ENCODE measurements at regions not wholly inside any gene's neighbourhood (a gene's known extent, or its start where the extent isn't known, plus 50 kb on each side); places are given as distances from the start of the nearest gene placed in this dataset.

- TF ChIP-seq ESRRA (IDR thresholded peaks at IDR 0.05; ENCODE audit: borderline replicate concordance, low read depth) = no peak
- peak; percentile 39; the same call in 1 of the 2 replicates for TF ChIP-seq NR2C1 (IDR thresholded peaks at IDR 0.05)
- no peak for TF ChIP-seq NR2C1 (tag; IDR thresholded peaks at IDR 0.05)
- 0 out of 4 replicates have a peak, but pooled peaks of 1 of the 2 experiments have one; percentile 50 for TF ChIP-seq HDAC1 (IDR thresholded peaks at IDR 0.05)
- no peak for TF ChIP-seq ZNF696 (CRISPR knock-in tag; conservative IDR thresholded peaks at IDR 0.05)
- TF ChIP-seq, protein P1, sequence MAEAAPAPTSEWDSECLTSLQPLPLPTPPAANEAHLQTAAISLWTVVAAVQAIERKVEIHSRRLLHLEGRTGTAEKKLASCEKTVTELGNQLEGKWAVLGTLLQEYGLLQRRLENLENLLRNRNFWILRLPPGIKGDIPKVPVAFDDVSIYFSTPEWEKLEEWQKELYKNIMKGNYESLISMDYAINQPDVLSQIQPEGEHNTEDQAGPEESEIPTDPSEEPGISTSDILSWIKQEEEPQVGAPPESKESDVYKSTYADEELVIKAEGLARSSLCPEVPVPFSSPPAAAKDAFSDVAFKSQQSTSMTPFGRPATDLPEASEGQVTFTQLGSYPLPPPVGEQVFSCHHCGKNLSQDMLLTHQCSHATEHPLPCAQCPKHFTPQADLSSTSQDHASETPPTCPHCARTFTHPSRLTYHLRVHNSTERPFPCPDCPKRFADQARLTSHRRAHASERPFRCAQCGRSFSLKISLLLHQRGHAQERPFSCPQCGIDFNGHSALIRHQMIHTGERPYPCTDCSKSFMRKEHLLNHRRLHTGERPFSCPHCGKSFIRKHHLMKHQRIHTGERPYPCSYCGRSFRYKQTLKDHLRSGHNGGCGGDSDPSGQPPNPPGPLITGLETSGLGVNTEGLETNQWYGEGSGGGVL (CRISPR knock-in tag; IDR thresholded peaks at IDR 0.05) = no peak
- 0 out of 2 replicates have a peak, but pooled peaks have one; percentile 15 for TF ChIP-seq DMBX1 (CRISPR knock-in tag; IDR thresholded peaks at IDR 0.05; ENCODE audit: borderline replicate concordance)
- TF ChIP-seq HNRNPL (IDR thresholded peaks at IDR 0.05; ENCODE audit: low read depth, low read length) = 0 out of 2 replicates have a peak, but pooled peaks have one; percentile 29
- TF ChIP-seq RCOR1 (IDR thresholded peaks at IDR 0.05; ENCODE audit: borderline replicate concordance in 1 of 2, low read depth in 2 of 2, low read length in 2 of 2) = peak in 1 of 2 experiments; percentile 49; a peak in 2 of 4 replicates
- peak; percentile 71; the same call in 1 of the 2 replicates for TF ChIP-seq ZNF592 (IDR thresholded peaks at IDR 0.05)
- peak; percentile 69 for TF ChIP-seq TEAD4 (IDR thresholded peaks at IDR 0.05; ENCODE audit: low read length)
- TF ChIP-seq TEAD4 (CRISPR knock-in tag; IDR thresholded peaks at IDR 0.05; ENCODE audit: borderline replicate concordance) = no peak
- peak; percentile 73 for TF ChIP-seq MBD2 (IDR thresholded peaks at IDR 0.05; ENCODE audit: borderline replicate concordance, low read depth)
- no peak for TF ChIP-seq ZNF780A (CRISPR knock-in tag; IDR thresholded peaks at IDR 0.05)
- peak; percentile 28; the same call in 1 of the 2 replicates for TF ChIP-seq POLR2H (tag; IDR thresholded peaks at IDR 0.05; ENCODE audit: low read depth)
- TF ChIP-seq TRIM24 (IDR thresholded peaks at IDR 0.05) = peak in 1 of 2 experiments; percentile 79; a peak in 2 of 4 replicates
- TF ChIP-seq CCNT2 (IDR thresholded peaks at IDR 0.05; ENCODE audit: borderline replicate concordance, extremely low read depth, insufficient read length, low read depth, low read length) = peak; percentile 74
- peak; percentile 58 for TF ChIP-seq PML (IDR thresholded peaks at IDR 0.05; ENCODE audit: low read length)
- TF ChIP-seq ZNF584 (CRISPR knock-in tag; IDR thresholded peaks at IDR 0.05; ENCODE audit: low read depth) = 0 out of 2 replicates have a peak, but pooled peaks have one; percentile 42
- TF ChIP-seq FOSL1 (tag; conservative IDR thresholded peaks at IDR 0.05) = peak; percentile 63
- peak; percentile 53 for TF ChIP-seq ZFX (CRISPR knock-in tag; IDR thresholded peaks at IDR 0.05)
- TF ChIP-seq POLR2AphosphoS5 (IDR thresholded peaks at IDR 0.05; ENCODE audit: control insufficient read depth, insufficient read depth, low read depth, low read length) = peak; percentile 63
Measured at GRCh38 chr12:131229426-131230339, 276.0 kb downstream of the ADGRD1 start (continued).
